ENCODE measurements at regions not wholly inside any gene's neighbourhood (a gene's known extent, or its start where the extent isn't known, plus 50 kb on each side); places are given as distances from the start of the nearest gene placed in this dataset.

- in situ Hi-C loops (cut with MboI; ENCODE audit: low sequenced_read_pairs in 4 of 4), result no loop called here
- H3K27ac ChIP-seq, result no peak overlapping the region
- H3K36me3 ChIP-seq, result no peaks in the 10 kb centered on the region
- ATAC-seq, result no peak
- DNase-seq, result no peak
- TF ChIP-seq CTCF (IDR thresholded peaks at IDR 0.05 in 4 of 5, conservative IDR thresholded peaks at IDR 0.05 in 1 of 5), result no peak
- no peak for TF ChIP-seq POLR2A (IDR thresholded peaks at IDR 0.05)
- no peaks in the 10 kb centered on the region for H3K27me3 ChIP-seq
- intact Hi-C loops (cut with DNase I; ENCODE audit: low total_unique reads), result no loop called here
- H3K4me1 ChIP-seq, result no peaks in the 10 kb centered on the region
- H3K9me3 ChIP-seq, result no peaks in the 10 kb centered on the region
- no peak overlapping the region for H3K4me3 ChIP-seq
Measured at GRCh38 chr2:5751873-5752482, 59.8 kb downstream of the SOX11 start.

GRCh38 chr2:5756272-5756671 lies 64.1 kb downstream of the SOX11 start:
- TF ChIP-seq POLR2A (IDR thresholded peaks at IDR 0.05), result no peak
- H3K4me3 ChIP-seq, result no peak overlapping the region
- no peaks in the 10 kb centered on the region for H3K4me1 ChIP-seq
- no peak overlapping the region for H3K27ac ChIP-seq
- H3K36me3 ChIP-seq, result no peaks in the 10 kb centered on the region
- H3K27me3 ChIP-seq, result no peaks in the 10 kb centered on the region
- H3K9me3 ChIP-seq, result no peaks in the 10 kb centered on the region
- ATAC-seq, result no peak
- in situ Hi-C loops (cut with MboI; ENCODE audit: low sequenced_read_pairs in 4 of 4) (no loop called here), intact Hi-C loops (cut with DNase I; ENCODE audit: low total_unique reads) (no loop called here)
- no peak for DNase-seq

- Histone ChIP-seq H3K4me3 (no peak overlapping the region), H3K9me3 (no peaks in the 10 kb centered on the region), H3K36me3 (no peaks in the 10 kb centered on the region), H3K27me3 (no peaks in the 10 kb centered on the region), H3K27ac (no peak overlapping the region), H3K4me1 (no peaks in the 10 kb centered on the region)
- intact Hi-C loops (cut with DNase I; ENCODE audit: low total_unique reads), result no loop called here
- ATAC-seq, result no peak
- in situ Hi-C loops (cut with MboI; ENCODE audit: low sequenced_read_pairs in 4 of 4), result no loop called here
- no peak for DNase-seq
- TF ChIP-seq POLR2A (IDR thresholded peaks at IDR 0.05) (no peak), CTCF (IDR thresholded peaks at IDR 0.05 in 4 of 5, conservative IDR thresholded peaks at IDR 0.05 in 1 of 5) (no peak)
Measured at GRCh38 chr2:5758346-5758745, 66.2 kb downstream of the SOX11 start.

- intact Hi-C loops (cut with DNase I; ENCODE audit: low total_unique reads) (no loop called here), in situ Hi-C loops (cut with MboI; ENCODE audit: low sequenced_read_pairs in 4 of 4) (no loop called here)
- DNase-seq, result no peak
- ATAC-seq, result no peak
- no peaks in the 10 kb centered on the region for H3K9me3 ChIP-seq
- no peak overlapping the region for H3K4me3 ChIP-seq
- TF ChIP-seq POLR2A (IDR thresholded peaks at IDR 0.05), result no peak
- no peak for TF ChIP-seq CTCF (IDR thresholded peaks at IDR 0.05 in 4 of 5, conservative IDR thresholded peaks at IDR 0.05 in 1 of 5)
- H3K27me3 ChIP-seq, result no peaks in the 10 kb centered on the region
- H3K27ac ChIP-seq, result no peak overlapping the region
- H3K36me3 ChIP-seq, result no peaks in the 10 kb centered on the region
- no peaks in the 10 kb centered on the region for H3K4me1 ChIP-seq
Measured at GRCh38 chr2:5759949-5760348, 67.8 kb downstream of the SOX11 start.

- no peaks in the 10 kb centered on the region for H3K4me1 ChIP-seq
- no peaks in the 10 kb centered on the region for H3K9me3 ChIP-seq
- no peaks in the 10 kb centered on the region for H3K36me3 ChIP-seq
- DNase-seq (no peak), ATAC-seq (no peak)
- TF ChIP-seq CTCF (IDR thresholded peaks at IDR 0.05 in 4 of 5, conservative IDR thresholded peaks at IDR 0.05 in 1 of 5), result no peak
- no peak for TF ChIP-seq POLR2A (IDR thresholded peaks at IDR 0.05)
- no peaks in the 10 kb centered on the region for H3K27me3 ChIP-seq
- intact Hi-C loops (cut with DNase I; ENCODE audit: low total_unique reads) (no loop called here), in situ Hi-C loops (cut with MboI; ENCODE audit: low sequenced_read_pairs in 4 of 4) (no loop called here)
- H3K27ac ChIP-seq, result no peak overlapping the region
- H3K4me3 ChIP-seq, result no peak overlapping the region
Measured at GRCh38 chr2:5763531-5763930, 71.3 kb downstream of the SOX11 start.

All from gastrocnemius medialis (tissue), 4 donors.